ENCODE measurements at regions not wholly inside any gene's neighbourhood (a gene's known extent, or its start where the extent isn't known, plus 50 kb on each side); places are given as distances from the start of the nearest gene placed in this dataset.

DNA sequence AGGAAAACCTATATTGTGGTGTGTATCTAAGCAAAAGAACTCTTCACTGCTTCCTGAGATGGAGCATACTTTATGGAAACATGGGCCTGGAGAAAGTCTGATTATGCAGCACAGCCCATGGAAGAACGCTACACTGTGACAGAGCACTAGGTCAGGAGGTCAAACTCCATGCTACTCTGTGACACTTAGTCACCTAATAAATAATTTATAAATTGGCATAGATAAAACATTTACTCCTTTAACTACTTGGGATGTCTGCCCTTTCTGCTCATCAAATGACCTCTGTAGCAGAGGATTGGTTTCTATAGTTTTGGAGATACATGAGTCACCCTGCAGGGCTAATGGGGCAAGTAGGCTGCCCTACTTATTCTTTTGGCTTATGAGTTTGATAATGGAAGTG, 134.7 kb upstream of the BANK1 start:
- no peak for TF ChIP-seq EZH2phosphoT487 (conservative IDR thresholded peaks at IDR 0.05; ENCODE audit: low read length)
- TF ChIP-seq, protein P1, sequence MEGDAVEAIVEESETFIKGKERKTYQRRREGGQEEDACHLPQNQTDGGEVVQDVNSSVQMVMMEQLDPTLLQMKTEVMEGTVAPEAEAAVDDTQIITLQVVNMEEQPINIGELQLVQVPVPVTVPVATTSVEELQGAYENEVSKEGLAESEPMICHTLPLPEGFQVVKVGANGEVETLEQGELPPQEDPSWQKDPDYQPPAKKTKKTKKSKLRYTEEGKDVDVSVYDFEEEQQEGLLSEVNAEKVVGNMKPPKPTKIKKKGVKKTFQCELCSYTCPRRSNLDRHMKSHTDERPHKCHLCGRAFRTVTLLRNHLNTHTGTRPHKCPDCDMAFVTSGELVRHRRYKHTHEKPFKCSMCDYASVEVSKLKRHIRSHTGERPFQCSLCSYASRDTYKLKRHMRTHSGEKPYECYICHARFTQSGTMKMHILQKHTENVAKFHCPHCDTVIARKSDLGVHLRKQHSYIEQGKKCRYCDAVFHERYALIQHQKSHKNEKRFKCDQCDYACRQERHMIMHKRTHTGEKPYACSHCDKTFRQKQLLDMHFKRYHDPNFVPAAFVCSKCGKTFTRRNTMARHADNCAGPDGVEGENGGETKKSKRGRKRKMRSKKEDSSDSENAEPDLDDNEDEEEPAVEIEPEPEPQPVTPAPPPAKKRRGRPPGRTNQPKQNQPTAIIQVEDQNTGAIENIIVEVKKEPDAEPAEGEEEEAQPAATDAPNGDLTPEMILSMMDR (IDR thresholded peaks at IDR 0.05; ENCODE audit: insufficient read depth, low read length, poor library complexity, severe bottlenecking) = no peak
- H3K4me3 ChIP-seq (ENCODE audit: insufficient read depth, low read length, poor library complexity, severe bottlenecking) = no peak overlapping the region
- H3K36me3 ChIP-seq (ENCODE audit: low read length) = no peaks in the 10 kb centered on the region
- no peak overlapping the region for H2AFZ ChIP-seq (ENCODE audit: low read depth, low read length, severe bottlenecking)
- H3K27ac ChIP-seq (ENCODE audit: low read depth, low read length) = no peak overlapping the region
- no peaks in the 10 kb centered on the region for H3K9me2 ChIP-seq (replicated peaks; ENCODE audit: insufficient read depth, low read length)
- H3K9me3 ChIP-seq (ENCODE audit: insufficient read depth, low read length) = no peaks in the 10 kb centered on the region
- H3K4me2 ChIP-seq (ENCODE audit: low read depth, low read length, poor library complexity, severe bottlenecking) = no peak overlapping the region
- no peaks in the 10 kb centered on the region for H3K27me3 ChIP-seq (ENCODE audit: low read length)
- no peaks in the 10 kb centered on the region for H3F3A ChIP-seq (ENCODE audit: insufficient read depth)
- H4K20me1 ChIP-seq (ENCODE audit: low read depth, low read length) = no peaks in the 10 kb centered on the region
- H3K79me2 ChIP-seq (ENCODE audit: insufficient read depth, low read length) = no peaks in the 10 kb centered on the region
- H3K9ac ChIP-seq (ENCODE audit: low read length) = no peak overlapping the region

DNA sequence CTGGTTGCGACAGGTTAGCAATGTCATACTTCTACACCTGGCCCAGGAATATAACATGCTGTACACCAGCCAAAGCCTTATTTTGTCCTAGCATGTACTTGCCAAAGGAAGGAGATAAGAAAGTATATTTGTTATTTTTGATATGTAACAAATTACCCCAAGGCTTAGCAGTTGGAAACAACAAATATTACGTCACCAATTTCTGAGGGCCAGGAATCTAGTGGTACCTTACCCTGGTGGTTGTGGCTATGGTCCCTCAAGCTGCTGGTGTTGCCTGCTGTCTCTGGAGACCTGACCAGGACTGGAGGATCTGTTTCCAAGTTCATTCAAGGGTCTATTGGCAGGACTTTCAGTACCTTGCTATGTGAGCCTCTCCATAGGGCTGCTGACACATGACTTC, 135.5 kb upstream of the BANK1 start:
- no peak overlapping the region for H2AFZ ChIP-seq (ENCODE audit: low read depth, low read length, severe bottlenecking)
- no peak overlapping the region for H3K4me3 ChIP-seq (ENCODE audit: insufficient read depth, low read length, poor library complexity, severe bottlenecking)
- H3K27ac ChIP-seq (ENCODE audit: low read depth, low read length) = no peak overlapping the region
- H3F3A ChIP-seq (ENCODE audit: insufficient read depth) = no peaks in the 10 kb centered on the region
- no peaks in the 10 kb centered on the region for H4K20me1 ChIP-seq (ENCODE audit: low read depth, low read length)
- H3K9me2 ChIP-seq (replicated peaks; ENCODE audit: insufficient read depth, low read length) = no peaks in the 10 kb centered on the region
- no peaks in the 10 kb centered on the region for H3K9me3 ChIP-seq (ENCODE audit: insufficient read depth, low read length)
- no peak overlapping the region for H3K4me2 ChIP-seq (ENCODE audit: low read depth, low read length, poor library complexity, severe bottlenecking)
- no peaks in the 10 kb centered on the region for H3K27me3 ChIP-seq (ENCODE audit: low read length)
- TF ChIP-seq EZH2phosphoT487 (conservative IDR thresholded peaks at IDR 0.05; ENCODE audit: low read length) = no peak
- H3K9ac ChIP-seq (ENCODE audit: low read length) = no peak overlapping the region
- H3K79me2 ChIP-seq (ENCODE audit: insufficient read depth, low read length) = no peaks in the 10 kb centered on the region
- H3K36me3 ChIP-seq (ENCODE audit: low read length) = no peaks in the 10 kb centered on the region

DNA sequence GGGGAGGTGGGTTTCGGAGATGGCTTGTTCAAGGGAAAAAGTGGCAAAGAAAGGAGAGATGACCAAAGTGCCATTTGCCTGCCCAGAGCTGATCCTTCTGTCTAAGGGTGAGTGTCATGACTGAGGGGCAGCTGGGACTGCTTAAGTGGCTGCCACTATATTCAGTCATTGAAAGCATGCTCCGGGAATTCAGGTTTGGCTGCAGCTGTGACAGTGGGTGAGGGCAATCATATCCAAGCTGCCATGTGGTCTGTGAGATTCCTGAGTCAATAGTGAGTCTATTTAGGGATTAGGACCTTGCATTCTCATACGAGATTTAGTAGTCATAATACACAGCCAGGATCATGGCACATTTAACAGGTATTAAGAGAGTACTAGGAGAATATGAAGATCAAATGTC, 138.8 kb upstream of the BANK1 start:
- Histone ChIP-seq H3K9ac (ENCODE audit: low read length) (no peak overlapping the region), H3K4me3 (ENCODE audit: insufficient read depth, low read length, poor library complexity, severe bottlenecking) (no peak overlapping the region), H3F3A (ENCODE audit: insufficient read depth) (no peaks in the 10 kb centered on the region), H3K36me3 (ENCODE audit: low read length) (no peaks in the 10 kb centered on the region), H2AFZ (ENCODE audit: low read depth, low read length, severe bottlenecking) (no peak overlapping the region), H3K9me3 (ENCODE audit: insufficient read depth, low read length) (no peaks in the 10 kb centered on the region), H4K20me1 (ENCODE audit: low read depth, low read length) (no peaks in the 10 kb centered on the region), H3K27ac (ENCODE audit: low read depth, low read length) (no peak overlapping the region), H3K9me2 (replicated peaks; ENCODE audit: insufficient read depth, low read length) (no peaks in the 10 kb centered on the region), H3K79me2 (ENCODE audit: insufficient read depth, low read length) (no peaks in the 10 kb centered on the region), H3K4me2 (ENCODE audit: low read depth, low read length, poor library complexity, severe bottlenecking) (no peak overlapping the region), H3K27me3 (ENCODE audit: low read length) (no peaks in the 10 kb centered on the region)
- TF ChIP-seq, protein P1 (IDR thresholded peaks at IDR 0.05; ENCODE audit: insufficient read depth, low read length, poor library complexity, severe bottlenecking) = no peak
- TF ChIP-seq EZH2phosphoT487 (conservative IDR thresholded peaks at IDR 0.05; ENCODE audit: low read length) = no peak

DNA sequence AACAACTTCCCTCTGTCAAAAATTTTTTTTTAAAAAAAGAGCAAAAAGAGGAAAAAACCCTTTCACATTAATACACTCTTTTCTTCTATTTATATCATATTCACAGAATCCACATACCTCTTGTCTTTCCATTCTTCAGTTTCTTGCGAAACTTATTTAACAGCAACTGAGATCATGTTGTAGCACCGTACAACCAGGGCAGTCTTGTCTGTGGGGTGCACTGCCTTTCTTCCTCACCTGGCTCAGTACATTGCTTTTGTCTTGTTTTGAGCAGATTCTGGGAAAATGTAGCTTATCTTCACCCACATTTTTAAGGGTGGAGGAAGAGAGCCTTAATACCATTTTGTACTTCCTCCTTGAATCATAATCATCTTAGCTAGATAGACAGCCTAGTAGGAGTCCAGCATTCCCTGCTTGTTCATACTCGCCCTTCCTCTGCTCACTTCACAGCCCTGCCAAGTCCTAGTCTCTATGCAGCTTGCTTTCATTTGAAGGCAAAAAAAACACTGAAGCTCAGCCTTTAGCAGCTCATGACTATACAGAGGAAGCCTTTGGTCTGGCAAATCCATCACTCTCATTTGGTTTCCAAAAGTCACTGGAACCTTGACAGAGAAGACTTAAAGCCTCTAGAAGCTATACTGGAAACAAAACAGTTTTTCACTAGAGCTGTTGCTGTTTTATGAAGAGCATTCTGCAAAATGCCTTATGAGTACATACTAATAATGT, 140.6 kb upstream of the BANK1 start:
- Histone ChIP-seq H3K27ac (ENCODE audit: low read depth, low read length) (no peak overlapping the region), H3K9me2 (replicated peaks; ENCODE audit: insufficient read depth, low read length) (no peaks in the 10 kb centered on the region), H2AFZ (ENCODE audit: low read depth, low read length, severe bottlenecking) (no peak overlapping the region), H3K36me3 (ENCODE audit: low read length) (no peaks in the 10 kb centered on the region), H4K20me1 (ENCODE audit: low read depth, low read length) (no peaks in the 10 kb centered on the region), H3K4me3 (ENCODE audit: insufficient read depth, low read length, poor library complexity, severe bottlenecking) (no peak overlapping the region), H3K79me2 (ENCODE audit: insufficient read depth, low read length) (no peaks in the 10 kb centered on the region), H3F3A (ENCODE audit: insufficient read depth) (no peaks in the 10 kb centered on the region), H3K9ac (ENCODE audit: low read length) (no peak overlapping the region), H3K4me2 (ENCODE audit: low read depth, low read length, poor library complexity, severe bottlenecking) (no peak overlapping the region), H3K9me3 (ENCODE audit: insufficient read depth, low read length) (no peaks in the 10 kb centered on the region), H3K27me3 (ENCODE audit: low read length) (no peaks in the 10 kb centered on the region)
- no peak for TF ChIP-seq EZH2phosphoT487 (conservative IDR thresholded peaks at IDR 0.05; ENCODE audit: low read length)
- TF ChIP-seq, protein P1 (IDR thresholded peaks at IDR 0.05; ENCODE audit: insufficient read depth, low read length, poor library complexity, severe bottlenecking) = no peak
